Esophagus squamous epithelium (tissue), 4 donors: ENCODE measurements at regions not wholly inside any gene's neighbourhood (a gene's known extent, or its start where the extent isn't known, plus 50 kb on each side); places are given as distances from the start of the nearest gene placed in this dataset.
"Not testable (repeated sequence)": the region's sequence is repeated elsewhere in the genome, so short reads cannot be mapped to it uniquely, and the experiment has no call there.

Source experiments
- POLR2A ChIP-seq, 4 donors: fragments of 450-650 bp; IDR thresholded peaks; one replicate each; pipeline ENCODE4 v1.6.1; 2017; ENCODE audit warnings: antibody characterized with exemption in 4 of 4, mild to moderate bottlenecking in 4 of 4, moderate library complexity in 3 of 4
- TF ChIP-seq, protein P1 (sequence below), 6 experiments: fragments of 450-650 bp in 4 of 6; fragments of 200-600 bp in 2 of 6; sonication (generic) in 2 of 6; IDR thresholded peaks; one replicate each; pipeline ENCODE4 v1.5.1; 2016 to 2019; ENCODE audit warnings: antibody characterized with exemption in 6 of 6, mild to moderate bottlenecking in 4 of 6, moderate library complexity in 4 of 6

DNA sequence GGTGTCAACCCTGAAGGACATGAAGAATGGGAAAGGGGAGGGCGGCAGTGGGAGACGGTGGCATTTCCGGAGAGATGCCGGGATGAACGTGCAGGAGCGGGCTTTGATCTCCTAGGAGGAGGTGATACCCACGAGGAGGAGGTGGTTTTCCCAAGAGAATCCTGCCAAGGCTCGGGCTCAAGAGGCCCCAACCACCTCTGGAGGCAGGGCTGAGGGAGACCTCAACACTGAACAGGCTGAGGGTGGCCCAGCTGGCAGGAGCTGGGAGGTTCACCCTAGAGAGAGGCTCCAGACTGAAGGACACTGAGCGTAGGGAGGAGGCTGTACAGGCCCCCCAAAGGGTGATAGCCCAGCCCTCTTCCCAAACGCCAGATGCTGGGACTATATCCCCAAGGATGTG is 422.2 kb upstream of the ZNF722 start:
- TF ChIP-seq, protein P1, sequence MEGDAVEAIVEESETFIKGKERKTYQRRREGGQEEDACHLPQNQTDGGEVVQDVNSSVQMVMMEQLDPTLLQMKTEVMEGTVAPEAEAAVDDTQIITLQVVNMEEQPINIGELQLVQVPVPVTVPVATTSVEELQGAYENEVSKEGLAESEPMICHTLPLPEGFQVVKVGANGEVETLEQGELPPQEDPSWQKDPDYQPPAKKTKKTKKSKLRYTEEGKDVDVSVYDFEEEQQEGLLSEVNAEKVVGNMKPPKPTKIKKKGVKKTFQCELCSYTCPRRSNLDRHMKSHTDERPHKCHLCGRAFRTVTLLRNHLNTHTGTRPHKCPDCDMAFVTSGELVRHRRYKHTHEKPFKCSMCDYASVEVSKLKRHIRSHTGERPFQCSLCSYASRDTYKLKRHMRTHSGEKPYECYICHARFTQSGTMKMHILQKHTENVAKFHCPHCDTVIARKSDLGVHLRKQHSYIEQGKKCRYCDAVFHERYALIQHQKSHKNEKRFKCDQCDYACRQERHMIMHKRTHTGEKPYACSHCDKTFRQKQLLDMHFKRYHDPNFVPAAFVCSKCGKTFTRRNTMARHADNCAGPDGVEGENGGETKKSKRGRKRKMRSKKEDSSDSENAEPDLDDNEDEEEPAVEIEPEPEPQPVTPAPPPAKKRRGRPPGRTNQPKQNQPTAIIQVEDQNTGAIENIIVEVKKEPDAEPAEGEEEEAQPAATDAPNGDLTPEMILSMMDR (IDR thresholded peaks at IDR 0.05): not testable (repeated sequence)
- not testable (repeated sequence) for TF ChIP-seq POLR2A (IDR thresholded peaks at IDR 0.05)
